ENCODE measurements at regions not wholly inside any gene's neighbourhood (a gene's known extent, or its start where the extent isn't known, plus 50 kb on each side); places are given as distances from the start of the nearest gene placed in this dataset.
"Not testable (repeated sequence)": the region's sequence is repeated elsewhere in the genome, so short reads cannot be mapped to it uniquely, and the experiment has no call there.

DNA sequence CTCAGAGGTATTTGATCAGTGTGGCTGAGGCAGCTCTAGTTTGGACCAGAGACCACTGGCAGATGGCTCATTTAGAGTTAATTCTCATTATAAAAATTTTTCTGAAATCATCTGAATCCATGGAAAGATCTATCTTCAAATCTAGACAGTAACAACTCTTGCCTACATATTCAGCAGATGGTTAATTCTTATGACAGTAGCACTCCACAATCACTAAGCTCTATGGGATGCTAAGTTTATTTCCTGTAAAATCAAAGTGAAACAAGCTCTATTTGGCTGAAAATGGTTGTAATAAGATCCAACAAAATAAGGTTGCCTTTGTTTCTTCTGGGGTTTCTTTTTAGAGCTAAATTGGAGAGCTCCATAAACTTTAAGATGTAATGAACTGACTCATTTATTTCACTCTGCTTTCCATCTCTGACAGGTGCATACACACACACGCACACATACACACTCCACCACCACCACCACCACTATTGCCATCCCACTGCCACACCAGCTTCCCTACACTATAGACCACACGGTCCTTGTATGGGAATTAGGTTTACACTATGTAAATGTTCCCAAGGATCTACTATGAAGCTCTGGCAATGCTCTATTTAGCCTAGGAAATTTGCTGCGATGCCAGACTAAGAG, 293.1 kb downstream of the RPAP3 start:
- Mint-ChIP-seq H3K36me3 (ENCODE audit: insufficient read depth) (peaks cover 4% of the 10 kb centered on the region), H3K4me1 (peaks cover 17% of the 10 kb centered on the region), H3K27ac (ENCODE audit: low read depth) (no peak overlapping the region)

DNA sequence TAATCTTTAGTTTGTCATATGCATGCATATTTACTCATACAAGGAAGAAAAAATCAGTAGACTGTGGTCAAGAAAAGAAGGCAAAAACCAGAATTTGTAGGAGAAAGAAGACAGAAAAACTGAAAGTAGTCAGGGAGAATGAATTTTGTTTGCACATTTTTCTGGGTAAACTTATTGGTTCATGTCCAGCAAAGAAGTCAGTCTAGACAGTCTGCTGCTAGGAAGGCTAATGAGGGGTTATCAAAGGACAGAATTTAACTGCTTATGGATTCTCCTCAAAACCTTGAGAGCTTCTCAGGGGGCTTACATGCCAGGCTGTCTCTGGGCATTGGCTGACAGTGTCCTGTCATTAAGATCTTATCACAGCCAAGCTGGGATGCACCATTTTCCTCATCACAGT, 293.9 kb downstream of the RPAP3 start:
- H3K4me1 Mint-ChIP-seq: peaks cover 23% of the 10 kb centered on the region
- DNase-seq (ENCODE audit: low spot score in 2 of 2) (no peak), ATAC-seq (replicated peaks; ENCODE audit: extremely low read depth, poor library complexity, severe bottlenecking) (no peak)
- no peaks in the 10 kb centered on the region for H3K27me3 Mint-ChIP-seq
- H3K36me3 Mint-ChIP-seq (ENCODE audit: insufficient read depth): peaks cover 4% of the 10 kb centered on the region
- H3K4me3 Mint-ChIP-seq: no peak overlapping the region
- no peaks in the 10 kb centered on the region for H3K9me3 Mint-ChIP-seq
- H3K27ac Mint-ChIP-seq (ENCODE audit: low read depth): no peak overlapping the region

More for the DNA sequence above, 293.1 kb downstream of the RPAP3 start:
- DNase-seq (ENCODE audit: low spot score in 2 of 2) (no peak), ATAC-seq (replicated peaks; ENCODE audit: extremely low read depth, poor library complexity, severe bottlenecking) (no peak)
- H3K4me3 Mint-ChIP-seq: no peak overlapping the region
- no peaks in the 10 kb centered on the region for H3K9me3 Mint-ChIP-seq
- no peaks in the 10 kb centered on the region for H3K27me3 Mint-ChIP-seq

DNA sequence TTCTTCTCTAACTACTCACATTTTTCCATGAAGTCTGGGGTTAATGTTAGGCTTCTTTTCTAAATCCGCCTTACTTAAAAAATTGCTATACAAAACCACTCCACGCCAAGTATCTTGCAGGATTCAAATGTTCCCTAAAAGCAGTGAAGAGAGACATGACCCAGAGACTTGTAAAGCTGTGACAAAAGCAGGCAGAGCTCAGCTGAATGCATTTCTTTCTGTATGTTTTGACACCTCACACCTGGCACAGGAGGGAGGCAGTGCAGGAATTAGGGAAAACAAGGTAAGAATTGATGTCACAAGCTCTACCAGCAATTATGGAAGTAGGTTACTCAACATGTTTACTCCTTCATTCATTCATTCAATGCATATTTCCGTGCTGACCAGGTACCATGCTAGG, 295.0 kb downstream of the RPAP3 start:
- H3K4me1 Mint-ChIP-seq: peaks cover 23% of the 10 kb centered on the region
- H3K36me3 Mint-ChIP-seq (ENCODE audit: insufficient read depth): no peaks in the 10 kb centered on the region
- H3K9me3 Mint-ChIP-seq: no peaks in the 10 kb centered on the region
- ATAC-seq (replicated peaks; ENCODE audit: extremely low read depth, poor library complexity, severe bottlenecking) (no peak), DNase-seq (ENCODE audit: low spot score in 2 of 2) (no peak)
- H3K4me3 Mint-ChIP-seq: no peak overlapping the region
- H3K27me3 Mint-ChIP-seq: no peaks in the 10 kb centered on the region
- no peak overlapping the region for H3K27ac Mint-ChIP-seq (ENCODE audit: low read depth)

DNA sequence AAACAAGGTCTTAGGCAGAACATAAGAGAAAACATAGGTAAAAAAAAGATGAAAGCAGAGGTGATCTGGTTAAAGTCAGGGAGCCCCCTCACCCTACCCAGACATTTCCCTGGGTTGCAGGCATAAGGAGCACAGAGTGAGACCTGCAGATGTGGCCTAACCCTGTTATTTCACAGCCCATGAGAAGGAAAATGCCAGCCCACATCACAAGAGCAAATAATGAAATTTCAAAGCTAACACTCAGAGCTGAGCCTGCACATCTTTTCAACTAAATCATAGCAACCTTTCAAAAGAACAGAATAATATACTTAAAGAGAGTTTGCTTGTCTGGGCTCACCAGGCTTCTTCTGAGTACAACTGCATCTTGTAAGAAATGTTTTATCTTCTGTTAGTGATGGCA, 295.4 kb downstream of the RPAP3 start:
- H3K4me3 Mint-ChIP-seq: no peak overlapping the region
- H3K36me3 Mint-ChIP-seq (ENCODE audit: insufficient read depth): no peaks in the 10 kb centered on the region
- H3K9me3 Mint-ChIP-seq: no peaks in the 10 kb centered on the region
- DNase-seq (ENCODE audit: low spot score in 2 of 2) (no peak), ATAC-seq (replicated peaks; ENCODE audit: extremely low read depth, poor library complexity, severe bottlenecking) (no peak)
- no peak overlapping the region for H3K27ac Mint-ChIP-seq (ENCODE audit: low read depth)
- H3K4me1 Mint-ChIP-seq: peaks cover 23% of the 10 kb centered on the region
- no peaks in the 10 kb centered on the region for H3K27me3 Mint-ChIP-seq

DNA sequence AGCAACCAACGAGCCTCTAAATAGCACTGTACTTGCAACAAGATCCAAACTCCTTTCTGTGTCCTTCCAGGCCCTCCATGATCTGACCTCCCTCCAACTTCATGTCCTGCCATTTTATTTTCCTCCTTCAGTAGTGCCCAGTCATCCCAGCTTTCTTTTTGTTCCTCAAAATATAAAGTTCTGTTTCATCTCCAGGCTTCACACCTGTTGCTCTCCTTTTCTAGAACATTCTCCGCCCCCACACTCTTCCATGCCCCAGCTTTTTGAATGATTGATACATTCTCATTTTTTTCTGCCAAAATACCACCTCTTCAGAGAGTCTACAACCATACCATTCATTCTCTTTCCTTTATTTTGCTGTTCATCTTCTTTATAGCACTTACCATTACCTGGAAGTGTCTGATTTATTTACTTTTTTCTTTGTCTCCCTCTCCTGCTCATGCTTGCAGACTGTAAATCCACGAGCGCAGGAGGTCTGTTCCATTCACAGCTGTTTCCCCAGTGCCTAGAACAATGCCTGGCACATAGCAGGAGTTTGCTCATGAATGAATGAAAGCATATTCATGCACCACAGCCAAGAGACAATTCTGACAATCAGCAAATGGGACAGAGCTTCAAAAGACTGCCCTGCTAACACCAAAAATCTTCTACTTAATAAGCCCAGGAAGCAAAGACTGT, 296.4 kb downstream of the RPAP3 start:
- Mint-ChIP-seq H3K36me3 (ENCODE audit: insufficient read depth) (no peaks in the 10 kb centered on the region), H3K4me1 (peaks cover 19% of the 10 kb centered on the region), H3K4me3 (no peak overlapping the region), H3K9me3 (no peaks in the 10 kb centered on the region), H3K27me3 (no peaks in the 10 kb centered on the region), H3K27ac (ENCODE audit: low read depth) (no peak overlapping the region)
- DNase-seq (ENCODE audit: low spot score in 2 of 2) (no peak), ATAC-seq (replicated peaks; ENCODE audit: extremely low read depth, poor library complexity, severe bottlenecking) (no peak)

DNA sequence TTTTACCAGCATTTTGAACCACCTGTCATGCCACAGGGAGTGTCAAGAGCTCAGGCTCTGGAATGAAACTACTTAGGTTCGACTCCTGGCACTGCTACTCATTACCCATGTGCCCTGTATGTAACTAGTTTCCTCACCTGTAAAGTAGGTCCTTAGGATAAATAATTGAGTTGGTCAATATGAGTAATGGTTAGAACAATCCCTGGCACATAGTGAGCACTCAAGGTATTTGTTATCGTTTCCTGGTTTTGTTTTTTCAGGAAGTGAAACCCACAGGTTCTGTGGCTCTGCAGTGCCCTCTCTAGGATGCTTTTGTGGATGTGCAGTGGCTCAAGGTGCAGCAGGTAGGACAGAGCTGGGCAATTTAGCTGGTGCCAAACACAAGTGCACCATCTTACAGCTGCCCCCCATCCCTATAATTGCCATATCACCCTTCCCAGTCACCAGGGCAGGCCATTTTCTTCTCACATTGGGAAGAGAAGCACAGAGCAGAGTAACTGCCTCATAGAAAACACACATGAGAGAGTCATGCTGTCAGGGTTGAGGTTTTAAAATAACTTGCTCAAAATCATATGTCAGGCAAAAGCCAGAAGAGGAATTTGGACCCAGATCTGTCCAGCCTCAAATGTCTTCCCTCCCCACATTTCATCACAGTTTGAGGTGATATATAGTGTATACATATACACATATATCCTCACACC, 297.5 kb downstream of the RPAP3 start:
- Mint-ChIP-seq H3K9me3 (no peaks in the 10 kb centered on the region), H3K27me3 (no peaks in the 10 kb centered on the region), H3K36me3 (ENCODE audit: insufficient read depth) (no peaks in the 10 kb centered on the region), H3K4me3 (no peak overlapping the region), H3K4me1 (peaks cover 12% of the 10 kb centered on the region), H3K27ac (ENCODE audit: low read depth) (no peak overlapping the region)
- ATAC-seq (replicated peaks; ENCODE audit: extremely low read depth, poor library complexity, severe bottlenecking) (peak; percentile 28), DNase-seq (ENCODE audit: low spot score in 2 of 2) (no peak)

DNA sequence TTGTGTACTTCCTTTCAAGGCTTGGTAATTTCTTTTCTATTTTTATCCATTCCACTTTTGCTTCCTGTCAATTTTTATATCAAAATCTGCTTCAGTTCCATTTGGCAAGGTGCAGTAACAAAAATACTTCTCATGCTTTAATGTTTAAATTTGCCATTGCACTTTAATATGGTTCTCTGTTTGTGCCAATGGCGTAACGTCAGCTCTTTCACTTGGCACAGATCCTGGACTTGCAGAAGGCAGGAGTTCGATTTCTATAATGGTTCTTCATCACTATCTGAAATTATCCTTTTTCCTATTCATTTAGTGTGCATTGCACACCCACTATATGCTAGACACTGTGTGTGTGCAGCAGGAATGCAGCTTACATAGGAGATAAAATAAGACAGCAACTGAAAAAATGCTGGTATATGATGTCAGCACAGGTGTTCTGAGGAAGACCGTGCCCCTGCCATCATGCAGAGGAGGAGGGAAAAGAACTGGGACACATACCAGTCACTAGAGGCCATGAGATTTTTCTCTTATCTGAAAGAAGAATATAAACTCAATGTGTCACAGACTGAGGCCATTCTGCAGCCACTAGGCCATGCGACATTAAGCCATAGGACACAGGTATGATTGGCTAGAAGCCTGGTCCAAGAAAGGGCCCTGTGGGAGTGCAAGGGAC, 298.2 kb downstream of the RPAP3 start:
- Mint-ChIP-seq H3K4me1 (peaks cover 12% of the 10 kb centered on the region), H3K27me3 (no peaks in the 10 kb centered on the region), H3K36me3 (ENCODE audit: insufficient read depth) (no peaks in the 10 kb centered on the region), H3K9me3 (no peaks in the 10 kb centered on the region), H3K4me3 (no peak overlapping the region), H3K27ac (ENCODE audit: low read depth) (no peak overlapping the region)
- no peak for ATAC-seq (replicated peaks; ENCODE audit: extremely low read depth, poor library complexity, severe bottlenecking)
- no peak for DNase-seq (ENCODE audit: low spot score in 2 of 2)

DNA sequence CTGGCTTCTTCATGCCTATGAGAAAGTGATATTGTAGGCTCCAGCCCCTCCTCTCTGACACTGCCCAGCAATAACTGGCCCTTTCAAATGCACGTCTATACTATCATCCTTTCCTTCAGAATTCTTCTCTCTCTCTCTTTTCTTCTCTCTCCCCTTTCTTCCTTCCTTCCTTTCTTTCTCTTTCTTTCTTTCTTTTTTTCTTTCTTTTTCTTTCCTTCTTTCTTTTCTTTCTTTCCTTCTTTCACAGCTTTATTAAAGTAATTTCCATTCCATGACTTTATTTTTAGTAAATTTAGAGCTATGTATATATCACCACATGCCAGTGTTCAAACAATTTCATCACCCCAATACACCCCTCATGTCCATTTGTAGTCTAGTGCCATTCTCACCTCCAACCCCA, 302.1 kb downstream of the RPAP3 start:
- DNase-seq (ENCODE audit: low spot score in 2 of 2) (no peak), ATAC-seq (replicated peaks; ENCODE audit: extremely low read depth, poor library complexity, severe bottlenecking) (no peak)
- H3K9me3 Mint-ChIP-seq: no peaks in the 10 kb centered on the region
- H3K4me1 Mint-ChIP-seq: peaks cover 6% of the 10 kb centered on the region
- no peaks in the 10 kb centered on the region for H3K27me3 Mint-ChIP-seq
- H3K4me3 Mint-ChIP-seq: no peak overlapping the region
- H3K36me3 Mint-ChIP-seq (ENCODE audit: insufficient read depth): peaks cover 2% of the 10 kb centered on the region
- H3K27ac Mint-ChIP-seq (ENCODE audit: low read depth): no peak overlapping the region

DNA sequence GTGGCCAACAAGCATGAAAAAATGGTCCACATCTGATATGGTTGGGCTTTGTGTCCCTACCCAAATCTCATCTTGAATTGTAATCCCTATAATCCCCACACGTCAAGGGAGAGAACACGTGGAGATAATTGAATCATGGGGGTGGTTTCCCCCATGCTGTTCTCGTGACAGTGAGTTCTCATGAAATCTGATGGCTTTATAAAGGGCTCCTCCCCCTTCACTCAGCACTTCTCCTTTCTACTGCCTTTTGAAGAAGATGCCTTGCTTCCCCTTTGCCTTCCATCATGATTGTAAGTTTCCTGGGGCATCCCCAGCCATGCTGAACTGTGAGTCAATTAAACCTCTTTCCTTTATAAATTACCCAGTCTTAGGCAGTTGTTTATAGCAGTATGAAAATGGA, 304.6 kb downstream of the RPAP3 start:
- not testable (repeated sequence) for ATAC-seq (replicated peaks; ENCODE audit: extremely low read depth, poor library complexity, severe bottlenecking); H3K4me3 Mint-ChIP-seq; H3K27ac Mint-ChIP-seq (ENCODE audit: low read depth); H3K9me3 Mint-ChIP-seq; H3K36me3 Mint-ChIP-seq (ENCODE audit: insufficient read depth); H3K27me3 Mint-ChIP-seq; DNase-seq (ENCODE audit: low spot score in 2 of 2)
- H3K4me1 Mint-ChIP-seq: peaks cover 19% of the 10 kb centered on the region

DNA sequence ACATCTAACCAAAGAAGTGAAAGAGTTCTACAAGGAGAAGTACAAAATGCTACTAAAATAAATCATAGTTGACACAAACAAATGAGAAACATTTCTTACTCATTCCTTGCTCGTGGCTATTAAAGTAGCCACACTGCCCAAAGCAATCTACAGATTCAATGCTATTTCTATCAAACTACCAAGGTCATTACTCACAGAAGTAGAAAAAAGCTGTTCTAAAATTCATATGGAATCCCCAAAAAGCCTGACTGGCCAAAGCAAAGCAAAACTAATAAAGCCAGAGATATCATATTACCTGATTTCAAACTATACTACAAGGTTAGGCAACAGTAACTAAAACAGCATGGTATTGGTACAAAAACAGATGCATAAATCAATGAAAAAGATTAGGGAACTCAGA, 305.6 kb downstream of the RPAP3 start:
- DNase-seq (ENCODE audit: low spot score in 2 of 2) (no peak), ATAC-seq (replicated peaks; ENCODE audit: extremely low read depth, poor library complexity, severe bottlenecking) (no peak)
- Mint-ChIP-seq H3K9me3 (peaks cover 4% of the 10 kb centered on the region), H3K4me3 (no peak overlapping the region), H3K27me3 (no peaks in the 10 kb centered on the region), H3K36me3 (ENCODE audit: insufficient read depth) (peaks cover 2% of the 10 kb centered on the region), H3K4me1 (peaks cover 22% of the 10 kb centered on the region), H3K27ac (ENCODE audit: low read depth) (no peak overlapping the region)

DNA sequence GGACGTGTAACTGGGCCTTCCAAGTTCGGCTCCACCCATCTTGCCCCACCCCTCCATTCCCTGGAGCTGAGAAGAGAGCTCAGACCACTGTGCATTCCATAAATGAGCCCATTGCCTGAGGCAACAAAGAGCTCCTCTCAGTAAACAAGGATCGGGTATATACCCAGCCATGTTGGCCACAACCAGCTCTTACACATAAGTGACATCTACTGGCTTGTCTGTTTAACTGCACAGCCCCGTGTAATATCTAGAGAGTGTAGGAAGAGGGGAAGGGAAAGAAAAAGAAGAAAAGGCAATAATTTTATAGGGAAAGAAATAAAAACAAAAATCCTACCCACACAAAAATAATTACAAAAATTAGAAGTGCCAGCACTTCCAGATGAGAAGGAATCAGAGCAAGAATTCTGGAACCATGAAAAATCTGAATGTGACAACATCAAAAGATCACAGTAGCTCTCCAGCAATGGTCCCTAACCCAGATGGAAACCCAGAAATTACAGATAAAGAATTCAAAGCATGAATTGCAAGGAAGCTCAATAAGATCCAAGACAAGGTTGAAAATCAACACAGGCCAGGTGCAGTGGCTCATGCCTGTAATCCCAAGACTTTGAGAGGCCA, 308.1 kb downstream of the RPAP3 start:
- Mint-ChIP-seq H3K27ac (ENCODE audit: low read depth) (peak overlapping the region; percentile 99), H3K27me3 (no peaks in the 10 kb centered on the region), H3K36me3 (ENCODE audit: insufficient read depth) (peaks cover 2% of the 10 kb centered on the region), H3K4me3 (no peak overlapping the region), H3K4me1 (peaks cover 44% of the 10 kb centered on the region), H3K9me3 (peaks cover 4% of the 10 kb centered on the region)
- DNase-seq (ENCODE audit: low spot score in 2 of 2) (peak in 1 of 2 donors; percentile 31), ATAC-seq (replicated peaks; ENCODE audit: extremely low read depth, poor library complexity, severe bottlenecking) (peak; percentile 79)

DNA sequence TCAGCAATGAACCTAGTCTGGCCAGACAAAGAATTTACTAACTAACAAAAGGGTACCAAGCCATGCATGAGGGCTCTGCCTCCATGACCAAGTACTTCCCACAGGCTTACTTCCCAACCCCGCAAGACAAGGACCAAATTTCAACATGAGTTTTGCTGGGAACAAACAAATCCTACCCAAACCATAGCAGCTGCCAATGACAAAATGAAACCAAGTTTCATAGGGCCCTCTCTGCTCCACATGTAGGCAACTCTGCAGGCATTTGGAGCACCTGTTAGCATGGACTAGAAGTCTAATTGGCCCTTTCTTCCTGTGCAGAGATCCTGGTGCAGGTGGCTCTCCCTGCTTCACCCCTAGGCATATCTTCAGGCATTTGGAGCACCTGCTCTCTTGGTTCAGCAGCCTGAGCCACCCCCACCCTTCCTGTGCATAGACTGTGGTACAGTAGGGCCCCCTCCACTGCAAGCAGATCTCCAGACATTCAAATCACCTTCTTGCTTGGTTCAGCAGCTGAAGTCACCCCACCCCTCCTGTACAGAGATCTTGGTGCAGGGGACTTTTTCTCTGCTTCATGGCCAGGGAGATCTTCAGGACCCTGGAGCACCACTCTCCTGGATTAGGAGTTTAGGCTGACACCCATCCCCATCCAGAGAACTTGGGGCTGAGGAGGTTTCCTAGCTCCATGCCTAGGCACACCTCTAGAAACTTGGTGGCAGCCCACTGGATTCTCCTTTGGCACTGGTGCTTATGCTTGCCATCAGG, 308.7 kb downstream of the RPAP3 start:
- Mint-ChIP-seq H3K36me3 (ENCODE audit: insufficient read depth) (peaks cover 2% of the 10 kb centered on the region), H3K27me3 (no peaks in the 10 kb centered on the region), H3K27ac (ENCODE audit: low read depth) (peak overlapping the region; percentile 99), H3K4me1 (peaks cover 49% of the 10 kb centered on the region), H3K4me3 (no peak overlapping the region), H3K9me3 (peaks cover 4% of the 10 kb centered on the region)
- ATAC-seq (replicated peaks; ENCODE audit: extremely low read depth, poor library complexity, severe bottlenecking) (peak; percentile 35), DNase-seq (ENCODE audit: low spot score in 2 of 2) (no peak)
